Testis (tissue), 2 donors: ENCODE measurements at regions not wholly inside any gene's neighbourhood (a gene's known extent, or its start where the extent isn't known, plus 50 kb on each side); places are given as distances from the start of the nearest gene placed in this dataset.

Source experiments
- DNase-seq: peaks from one replicate; pipeline ENCODE4 v3.0.0-alpha.2; 2019
- H3K27ac ChIP-seq, 2 donors: fragments of 200-600 bp; sonication (generic); one replicate each; pipeline ENCODE4 v1.5.1; 2019
- H3K27me3 ChIP-seq: fragments of 200-600 bp; sonication (generic); one replicate; pipeline ENCODE4 v1.5.1; 2019
- H3K36me3 ChIP-seq: fragments of 200-600 bp; sonication (generic); one replicate; pipeline ENCODE4 v1.5.1; 2017; ENCODE audit warnings: low read depth; ENCODE audit errors: missing control alignments
- H3K4me1 ChIP-seq: fragments of 200-600 bp; sonication (generic); one replicate; pipeline ENCODE4 v1.5.1; 2019
- H3K4me3 ChIP-seq, 2 donors: fragments of 200-600 bp; sonication (generic); one replicate each; pipeline ENCODE4 v1.5.1; 2017 to 2019
- H3K9me3 ChIP-seq: fragments of 200-600 bp; sonication (generic); one replicate; pipeline ENCODE4 v1.5.1; 2017
- POLR2A ChIP-seq: fragments of 450-650 bp; IDR thresholded peaks from one replicate; pipeline ENCODE4 v1.6.1; 2017; ENCODE audit warnings: antibody characterized with exemption, mild to moderate bottlenecking, moderate library complexity
- WGBS, 2 donors: methylation state at CpG; one replicate each; pipeline ENCODE4 v1.1.5; 2018; 5-methylcytosine and 5-hydroxymethylcytosine counted together
- intact Hi-C: fragments of 100-400 bp; cut with DNase I; formaldehyde crosslinking; loops from one replicate; pipeline ENCODE4 v1.15.1; 2023; ENCODE audit warnings: low total_unique reads
- TF ChIP-seq, protein P1 (sequence below), 3 experiments: fragments of 450-650 bp in 2 of 3; fragments of 200-600 bp in 1 of 3; sonication (generic) in 1 of 3; IDR thresholded peaks; one replicate each; pipeline ENCODE4 v1.5.1; 2016 to 2019; ENCODE audit warnings: antibody characterized with exemption in 3 of 3, mild to moderate bottlenecking in 2 of 3, moderate library complexity in 1 of 3

- TF ChIP-seq, protein P1, sequence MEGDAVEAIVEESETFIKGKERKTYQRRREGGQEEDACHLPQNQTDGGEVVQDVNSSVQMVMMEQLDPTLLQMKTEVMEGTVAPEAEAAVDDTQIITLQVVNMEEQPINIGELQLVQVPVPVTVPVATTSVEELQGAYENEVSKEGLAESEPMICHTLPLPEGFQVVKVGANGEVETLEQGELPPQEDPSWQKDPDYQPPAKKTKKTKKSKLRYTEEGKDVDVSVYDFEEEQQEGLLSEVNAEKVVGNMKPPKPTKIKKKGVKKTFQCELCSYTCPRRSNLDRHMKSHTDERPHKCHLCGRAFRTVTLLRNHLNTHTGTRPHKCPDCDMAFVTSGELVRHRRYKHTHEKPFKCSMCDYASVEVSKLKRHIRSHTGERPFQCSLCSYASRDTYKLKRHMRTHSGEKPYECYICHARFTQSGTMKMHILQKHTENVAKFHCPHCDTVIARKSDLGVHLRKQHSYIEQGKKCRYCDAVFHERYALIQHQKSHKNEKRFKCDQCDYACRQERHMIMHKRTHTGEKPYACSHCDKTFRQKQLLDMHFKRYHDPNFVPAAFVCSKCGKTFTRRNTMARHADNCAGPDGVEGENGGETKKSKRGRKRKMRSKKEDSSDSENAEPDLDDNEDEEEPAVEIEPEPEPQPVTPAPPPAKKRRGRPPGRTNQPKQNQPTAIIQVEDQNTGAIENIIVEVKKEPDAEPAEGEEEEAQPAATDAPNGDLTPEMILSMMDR (IDR thresholded peaks at IDR 0.05): no peak
- no peak for TF ChIP-seq POLR2A
- Histone ChIP-seq H3K4me1 (no peaks in the 10 kb centered on the region), H3K27ac (no peak overlapping the region), H3K9me3 (no peaks in the 10 kb centered on the region), H3K4me3 (no peak overlapping the region), H3K27me3 (no peaks in the 10 kb centered on the region), H3K36me3 (no peaks in the 10 kb centered on the region)
- DNase-seq: no peak
- WGBS, 2 donors: 79% methylated on average over 9 to 10 of the region's 10 CpGs
- intact Hi-C loops: no loop called here
Observed at GRCh38 chr4:183821076-183821853, 83.8 kb upstream of the STOX2 start.

GRCh38 chr4:183823434-183823833, 81.7 kb upstream of the STOX2 start:
- DNase-seq: no peak
- intact Hi-C loops: no loop called here

DNA sequence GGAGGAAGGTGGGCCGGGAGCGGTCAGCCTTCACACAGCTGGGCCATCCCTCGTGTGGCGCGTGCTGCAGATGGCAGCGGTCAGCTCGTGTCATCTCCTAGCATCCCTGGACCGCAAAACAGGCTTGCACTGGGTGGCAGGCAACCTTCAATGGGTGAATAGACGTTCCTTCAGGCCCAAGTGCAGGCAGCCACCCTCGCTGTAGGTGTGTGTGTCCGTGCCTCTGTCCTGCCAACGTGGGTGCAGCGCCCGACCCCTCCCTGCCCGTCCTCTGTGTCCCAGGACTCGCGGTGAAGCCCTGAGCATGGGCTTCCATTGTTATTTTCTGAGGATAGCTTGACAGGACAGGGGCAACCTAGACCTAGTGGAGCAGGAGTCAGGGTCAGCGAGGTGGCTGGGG, 79.8 kb upstream of the STOX2 start:
- Histone ChIP-seq H3K27ac (no peak overlapping the region), H3K4me3 (no peak overlapping the region), H3K27me3 (no peaks in the 10 kb centered on the region), H3K4me1 (peaks cover 2% of the 10 kb centered on the region), H3K9me3 (no peaks in the 10 kb centered on the region), H3K36me3 (no peaks in the 10 kb centered on the region)
- 89 to 96% methylated on average over 12 to 18 of the region's 18 CpGs for WGBS, 2 donors
- DNase-seq: no peak
- intact Hi-C loops: no loop called here
- TF ChIP-seq, protein P1 (IDR thresholded peaks at IDR 0.05): no peak
- TF ChIP-seq POLR2A: no peak

More at GRCh38 chr4:183823434-183823833, 81.7 kb upstream of the STOX2 start:
- 61 to 89% methylated on average over 7 of the region's 7 CpGs for WGBS, 2 donors
- Histone ChIP-seq H3K27ac (no peak overlapping the region), H3K27me3 (no peaks in the 10 kb centered on the region), H3K4me1 (no peaks in the 10 kb centered on the region), H3K4me3 (no peak overlapping the region), H3K9me3 (no peaks in the 10 kb centered on the region), H3K36me3 (no peaks in the 10 kb centered on the region)
- TF ChIP-seq, protein P1 (IDR thresholded peaks at IDR 0.05): no peak
- TF ChIP-seq POLR2A: no peak

GRCh38 chr4:183826461-183826860, 78.6 kb upstream of the STOX2 start:
- 87 to 90% methylated on average over 10 of the region's 10 CpGs for whole genome bisulfite sequencing, 2 donors
- H3K36me3 ChIP-seq: no peaks in the 10 kb centered on the region
- no peak overlapping the region for H3K27ac ChIP-seq
- H3K27me3 ChIP-seq: no peaks in the 10 kb centered on the region
- no peak for DNase-seq
- intact Hi-C loops: no loop called here
- H3K4me1 ChIP-seq: peaks cover 13% of the 10 kb centered on the region
- TF ChIP-seq POLR2A: no peak
- TF ChIP-seq, protein P1 (IDR thresholded peaks at IDR 0.05): no peak
- H3K9me3 ChIP-seq: no peaks in the 10 kb centered on the region
- no peak overlapping the region for H3K4me3 ChIP-seq

DNA sequence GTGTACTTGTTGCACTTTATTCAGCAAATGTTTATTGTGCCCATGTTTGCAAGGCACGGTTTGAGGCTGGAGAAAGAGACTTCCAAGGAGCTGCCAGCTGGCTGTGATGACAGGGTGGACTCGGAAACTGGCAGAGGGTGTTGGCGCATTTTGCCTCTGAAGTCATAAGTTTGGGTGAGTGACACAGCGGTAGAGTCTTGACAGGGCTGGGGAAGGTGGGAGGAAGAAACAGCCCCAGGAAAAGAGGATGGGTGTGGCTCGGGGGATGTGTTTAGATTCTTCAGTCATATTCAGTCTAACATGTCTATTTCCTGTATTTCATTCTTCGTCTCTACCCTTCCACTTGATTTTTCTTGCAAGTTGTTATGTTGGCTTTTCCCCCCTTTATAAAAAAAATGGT, 77.0 kb upstream of the STOX2 start:
- Histone ChIP-seq H3K4me1 (peaks cover 20% of the 10 kb centered on the region), H3K27me3 (no peaks in the 10 kb centered on the region), H3K4me3 (no peak overlapping the region), H3K9me3 (no peaks in the 10 kb centered on the region), H3K36me3 (no peaks in the 10 kb centered on the region), H3K27ac (no peak overlapping the region)
- no peak for DNase-seq
- no peak for TF ChIP-seq POLR2A
- TF ChIP-seq, protein P1 (IDR thresholded peaks at IDR 0.05): no peak
- intact Hi-C loops: no loop called here
- WGBS, 2 donors: 73 to 76% methylated on average over 6 of the region's 6 CpGs
